ENCODE measurements at regions not wholly inside any gene's neighbourhood (a gene's known extent, or its start where the extent isn't known, plus 50 kb on each side); places are given as distances from the start of the nearest gene placed in this dataset.

DNA sequence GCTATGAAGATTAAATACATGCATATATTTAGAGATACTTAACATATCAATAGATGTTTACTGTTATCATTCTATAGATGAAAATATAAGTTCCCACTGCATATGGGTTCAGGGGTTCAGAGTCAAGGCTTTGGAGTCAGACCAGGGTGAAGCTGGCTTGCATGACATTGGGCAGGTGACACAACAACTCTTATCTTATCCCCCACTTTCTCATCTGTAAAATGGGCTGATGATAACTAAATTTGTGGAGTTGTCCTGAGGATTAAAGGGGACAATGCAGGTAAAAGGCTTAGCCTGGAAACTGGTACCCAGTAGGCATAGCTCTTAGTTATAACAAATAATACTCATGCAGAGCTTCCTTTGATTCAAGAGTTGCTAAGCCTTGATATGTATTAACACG lies 72.6 kb upstream of the BRINP1 start:
- H3K4me3 ChIP-seq (ENCODE audit: low read depth, low read length): no peak overlapping the region
- TF ChIP-seq, protein P1, sequence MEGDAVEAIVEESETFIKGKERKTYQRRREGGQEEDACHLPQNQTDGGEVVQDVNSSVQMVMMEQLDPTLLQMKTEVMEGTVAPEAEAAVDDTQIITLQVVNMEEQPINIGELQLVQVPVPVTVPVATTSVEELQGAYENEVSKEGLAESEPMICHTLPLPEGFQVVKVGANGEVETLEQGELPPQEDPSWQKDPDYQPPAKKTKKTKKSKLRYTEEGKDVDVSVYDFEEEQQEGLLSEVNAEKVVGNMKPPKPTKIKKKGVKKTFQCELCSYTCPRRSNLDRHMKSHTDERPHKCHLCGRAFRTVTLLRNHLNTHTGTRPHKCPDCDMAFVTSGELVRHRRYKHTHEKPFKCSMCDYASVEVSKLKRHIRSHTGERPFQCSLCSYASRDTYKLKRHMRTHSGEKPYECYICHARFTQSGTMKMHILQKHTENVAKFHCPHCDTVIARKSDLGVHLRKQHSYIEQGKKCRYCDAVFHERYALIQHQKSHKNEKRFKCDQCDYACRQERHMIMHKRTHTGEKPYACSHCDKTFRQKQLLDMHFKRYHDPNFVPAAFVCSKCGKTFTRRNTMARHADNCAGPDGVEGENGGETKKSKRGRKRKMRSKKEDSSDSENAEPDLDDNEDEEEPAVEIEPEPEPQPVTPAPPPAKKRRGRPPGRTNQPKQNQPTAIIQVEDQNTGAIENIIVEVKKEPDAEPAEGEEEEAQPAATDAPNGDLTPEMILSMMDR (IDR thresholded peaks at IDR 0.05; ENCODE audit: insufficient read depth, low read depth, low read length, missing control alignments): no peak
- DNase-seq (ENCODE audit: low read depth): no peak

DNA sequence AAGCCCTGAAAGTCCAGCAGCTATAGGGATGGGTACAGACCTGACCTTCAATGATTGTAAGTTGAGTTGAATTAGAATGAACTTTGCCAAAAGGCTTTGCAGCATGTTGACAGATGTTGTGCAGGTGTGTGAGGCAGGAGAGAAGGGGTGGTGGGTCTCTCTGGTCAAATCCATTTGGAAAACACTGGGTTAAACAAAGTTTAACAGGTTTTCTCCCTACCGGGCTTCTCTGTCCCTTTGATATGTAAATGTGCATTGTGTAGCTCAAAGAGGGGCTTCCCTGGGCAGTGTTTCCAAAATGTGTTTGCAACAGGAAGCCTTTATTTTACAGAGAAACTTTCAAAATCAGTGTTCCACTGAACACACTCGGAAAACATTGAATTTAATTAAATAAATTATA lies 72.1 kb upstream of the BRINP1 start:
- no peak overlapping the region for H3K4me3 ChIP-seq (ENCODE audit: low read depth, low read length)
- TF ChIP-seq, protein P1 (IDR thresholded peaks at IDR 0.05; ENCODE audit: insufficient read depth, low read depth, low read length, missing control alignments): no peak
- no peak for DNase-seq (ENCODE audit: low read depth)

DNA sequence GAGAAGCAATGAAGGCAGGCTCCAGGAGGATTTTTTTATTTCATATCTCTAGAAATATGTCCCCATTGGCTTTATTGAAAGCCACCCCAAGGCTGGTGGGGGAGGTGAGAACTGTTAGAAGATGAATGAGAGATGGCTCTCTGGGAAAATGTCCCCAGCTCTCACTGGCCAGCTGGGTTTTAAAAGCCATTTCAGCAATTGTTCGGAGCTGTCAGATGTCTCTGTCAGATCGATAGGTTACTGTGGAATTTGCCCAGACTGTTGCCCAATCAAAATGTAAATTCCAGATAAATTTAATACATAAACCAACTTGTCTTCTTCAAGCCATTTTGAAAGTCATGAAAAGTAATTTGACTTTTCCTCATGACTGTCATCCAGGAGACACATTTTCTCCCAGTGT lies 67.0 kb upstream of the BRINP1 start:
- TF ChIP-seq, protein P1 (IDR thresholded peaks at IDR 0.05; ENCODE audit: insufficient read depth, low read depth, low read length, missing control alignments): no peak
- no peak for DNase-seq (ENCODE audit: low read depth)
- H3K4me3 ChIP-seq (ENCODE audit: low read depth, low read length): no peak overlapping the region

DNA sequence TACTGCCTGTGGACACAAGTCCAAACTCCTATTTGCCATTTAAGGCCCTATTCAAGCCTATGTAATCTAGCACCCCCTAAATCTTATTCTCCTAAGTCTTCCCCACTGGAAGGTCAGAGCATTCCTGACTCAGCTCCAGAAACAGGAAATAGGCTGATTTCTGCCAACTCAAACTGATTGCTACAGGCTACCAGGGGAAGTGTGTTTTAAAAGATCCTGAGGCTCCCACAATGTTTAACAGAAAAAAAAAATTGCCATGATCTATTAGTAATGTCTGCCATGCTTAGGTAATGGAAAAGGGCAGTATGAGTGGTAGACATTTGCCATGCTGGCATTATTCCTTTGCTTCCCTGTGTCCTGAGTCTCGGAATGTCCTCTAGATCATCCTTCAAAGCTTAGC lies 65.8 kb upstream of the BRINP1 start:
- DNase-seq (ENCODE audit: low read depth): no peak
- TF ChIP-seq, protein P1 (IDR thresholded peaks at IDR 0.05; ENCODE audit: insufficient read depth, low read depth, low read length, missing control alignments): no peak

DNA sequence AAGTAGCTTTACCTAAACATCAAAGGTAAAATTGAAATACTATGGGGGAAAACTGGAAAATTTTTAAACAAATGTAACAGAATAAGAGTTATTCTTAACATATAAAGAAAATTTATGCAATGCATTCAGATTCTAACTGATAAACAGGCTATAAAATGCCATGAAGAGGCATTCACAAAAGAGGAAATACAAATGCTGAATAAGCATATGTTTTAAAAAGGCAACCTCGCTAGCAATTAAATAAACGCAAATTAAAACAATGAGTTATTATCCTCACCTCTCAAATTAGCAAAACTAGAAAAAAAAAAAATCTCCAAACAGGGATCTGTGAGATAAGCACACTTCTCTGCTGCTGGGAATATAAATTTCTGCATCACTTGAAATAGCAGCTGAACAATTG lies 63.2 kb upstream of the BRINP1 start:
- DNase-seq (ENCODE audit: low read depth): no peak
- H3K4me3 ChIP-seq (ENCODE audit: low read depth, low read length): no peak overlapping the region
- TF ChIP-seq, protein P1 (IDR thresholded peaks at IDR 0.05; ENCODE audit: insufficient read depth, low read depth, low read length, missing control alignments): no peak

More for the DNA sequence above, 65.8 kb upstream of the BRINP1 start:
- no peak overlapping the region for H3K4me3 ChIP-seq (ENCODE audit: low read depth, low read length)

DNA sequence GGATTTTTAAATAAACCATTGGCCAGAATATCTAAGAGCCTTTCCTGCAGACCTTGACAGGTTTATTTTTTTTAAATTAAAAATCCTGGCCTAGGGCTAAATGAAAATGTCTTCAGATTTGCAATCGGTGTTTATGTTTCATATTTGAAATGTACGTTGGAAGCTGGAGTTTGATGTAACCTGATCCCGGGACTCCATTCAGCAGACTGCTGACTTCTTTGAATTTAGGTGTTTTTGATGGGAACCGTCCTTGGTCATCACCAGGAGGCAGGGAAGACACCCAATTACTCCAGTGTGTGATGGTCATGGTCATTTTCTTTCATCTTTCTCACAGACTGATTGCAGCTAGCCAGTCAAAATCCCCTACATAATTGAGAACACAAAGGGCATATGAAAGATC lies 60.1 kb upstream of the BRINP1 start:
- no peak overlapping the region for H3K4me3 ChIP-seq (ENCODE audit: low read depth, low read length)
- no peak for DNase-seq (ENCODE audit: low read depth)
- TF ChIP-seq, protein P1 (IDR thresholded peaks at IDR 0.05; ENCODE audit: insufficient read depth, low read depth, low read length, missing control alignments): no peak

DNA sequence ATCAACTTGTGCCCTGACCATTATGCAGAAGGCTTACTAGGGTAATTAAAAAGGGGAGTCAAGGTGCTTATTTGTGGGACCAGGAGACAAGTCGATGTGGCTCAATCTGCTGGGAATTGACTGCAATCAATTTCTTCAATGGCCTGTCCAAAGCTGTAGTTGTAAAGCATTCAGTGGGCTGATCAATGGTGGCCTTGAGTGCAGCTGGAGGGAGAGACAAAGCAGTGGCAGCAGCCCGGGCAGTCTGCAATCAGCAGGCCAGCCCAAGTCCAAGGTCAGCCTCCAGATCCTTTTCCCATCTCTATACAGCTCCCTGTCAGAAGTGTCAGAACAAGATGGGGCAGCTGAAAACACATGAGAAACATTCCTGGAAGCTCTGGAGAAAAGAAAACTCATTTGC lies 51.0 kb upstream of the BRINP1 start:
- no peak overlapping the region for H3K4me3 ChIP-seq (ENCODE audit: low read depth, low read length)
- no peak for DNase-seq (ENCODE audit: low read depth)
- TF ChIP-seq, protein P1 (IDR thresholded peaks at IDR 0.05; ENCODE audit: insufficient read depth, low read depth, low read length, missing control alignments): no peak
